Naive thymus-derived CD4-positive, alpha-beta T cell (primary cell): ENCODE measurements at regions not wholly inside any gene's neighbourhood (a gene's known extent, or its start where the extent isn't known, plus 50 kb on each side); places are given as distances from the start of the nearest gene placed in this dataset.

Source experiments
- ATAC-seq: fragments of 150-1000 bp; cut with Tn5 transposase; 2 replicates; pipeline ENCODE4 v1.10.0; 2021; ENCODE audit warnings: mild to moderate bottlenecking, moderate library complexity
- CTCF ChIA-PET: fragments of 350-600 bp; sonication (Branson Sonifier 250); formaldehyde crosslinking; loops from one replicate; lab custom pipeline; 2021; ENCODE audit warnings: antibody characterized with exemption; lab: Charles Lee
- POLR2A ChIA-PET: fragments of 350-600 bp; sonication (Branson Sonifier 250); formaldehyde crosslinking; loops from one replicate; lab custom pipeline; 2021; ENCODE audit warnings: antibody characterized with exemption, inconsistent platforms; lab: Charles Lee
- DNase-seq, 9 donors: peaks; one replicate each; pipeline versions ENCODE4 v3.0.0 to v3.0.0-alpha.2; 2020 to 2022; ENCODE audit warnings: mixed read lengths in 1 of 9
- H3K27ac ChIP-seq: one replicate; pipeline ENCODE4 v1.7.0; 2013; ENCODE audit warnings: mild to moderate bottlenecking, low read depth, low read length, moderate library complexity
- H3K27me3 ChIP-seq, 2 donors: one replicate each; pipeline ENCODE4 v1.7.0; 2013; ENCODE audit warnings: low read length in 2 of 2, mild to moderate bottlenecking in 2 of 2, moderate library complexity in 2 of 2; ENCODE audit not compliant: control insufficient read depth in 2 of 2, insufficient read depth in 2 of 2
- H3K36me3 ChIP-seq, 3 experiments: 1 replicate in 2 of 3; 2 replicates in 1 of 3; pipeline ENCODE4 v1.7.0; 2013; ENCODE audit warnings: low read length in 3 of 3, mild to moderate bottlenecking in 3 of 3, moderate library complexity in 1 of 3; ENCODE audit not compliant: insufficient read depth in 3 of 3, control insufficient read depth in 2 of 3
- H3K4me1 ChIP-seq, 2 donors: one replicate each; pipeline ENCODE4 v1.7.0; 2013; ENCODE audit warnings: low read length in 2 of 2, mild to moderate bottlenecking in 2 of 2, moderate library complexity in 1 of 2; ENCODE audit not compliant: control insufficient read depth in 2 of 2, insufficient read depth in 2 of 2
- H3K4me3 ChIP-seq: 2 replicates; pipeline ENCODE4 v1.7.0; 2013; ENCODE audit warnings: mild to moderate bottlenecking, low read length
- H3K9me3 ChIP-seq, 3 experiments: 1 replicate in 2 of 3; 2 replicates in 1 of 3; pipeline ENCODE4 v1.7.0; 2013; ENCODE audit warnings: low read length in 3 of 3; ENCODE audit not compliant: control insufficient read depth in 2 of 3
- H3K27ac Mint-ChIP-seq, 9 donors: one replicate each; pipeline ENCODE4 v1.8.0; 2020 to 2022; ENCODE audit warnings: mixed read lengths in 9 of 9, mild to moderate bottlenecking in 8 of 9, moderate library complexity in 5 of 9, inconsistent platforms in 2 of 9
- H3K27me3 Mint-ChIP-seq, 5 donors: one replicate each; pipeline ENCODE4 v1.8.0; 2021 to 2022; ENCODE audit warnings: mixed read lengths in 5 of 5, mild to moderate bottlenecking in 1 of 5
- H3K36me3 Mint-ChIP-seq, 5 donors: one replicate each; pipeline ENCODE4 v1.8.0; 2020 to 2022; ENCODE audit warnings: mixed read lengths in 5 of 5, mild to moderate bottlenecking in 3 of 5, inconsistent platforms in 1 of 5
- H3K4me1 Mint-ChIP-seq, 7 donors: one replicate each; pipeline ENCODE4 v1.8.0; 2020 to 2022; ENCODE audit warnings: mixed read lengths in 7 of 7, mild to moderate bottlenecking in 3 of 7, inconsistent platforms in 1 of 7
- H3K4me3 Mint-ChIP-seq, 10 donors: one replicate each; pipeline ENCODE4 v1.8.0; 2020 to 2022; ENCODE audit warnings: mild to moderate bottlenecking in 10 of 10, mixed read lengths in 10 of 10, moderate library complexity in 6 of 10, inconsistent platforms in 2 of 10
- H3K9me3 Mint-ChIP-seq, 11 donors: one replicate each; pipeline ENCODE4 v1.8.0; 2020 to 2022; ENCODE audit warnings: mixed read lengths in 11 of 11, mild to moderate bottlenecking in 4 of 11, inconsistent platforms in 1 of 11, moderate library complexity in 1 of 11
- intact Hi-C, 2 donors: fragments of 100-400 bp; cut with micrococcal nuclease; formaldehyde crosslinking; loops; one replicate each; pipeline ENCODE4 v1.15.1; 2023

DNA sequence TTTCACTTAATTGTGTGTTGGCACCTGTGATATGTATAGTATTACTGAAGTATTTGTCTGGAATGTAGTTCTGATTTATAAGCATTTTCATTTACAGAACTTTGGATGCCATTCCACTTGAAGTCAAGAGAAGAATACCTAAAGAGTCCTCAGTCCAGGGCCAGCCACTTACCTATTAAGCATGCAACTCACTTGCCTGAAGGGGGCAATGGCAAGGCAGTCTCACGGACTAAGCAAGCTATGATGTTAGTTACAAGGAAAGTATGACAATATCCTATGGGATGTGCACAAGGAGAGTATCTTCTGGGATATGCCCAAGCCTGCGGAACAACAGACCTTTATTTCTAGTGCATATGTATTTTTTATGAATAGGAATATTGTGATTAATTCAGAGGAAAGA, 369.4 kb upstream of the GCFC2 start:
- Mint-ChIP-seq H3K36me3 (no peaks in the 10 kb centered on the region), H3K4me1 (no peaks in the 10 kb centered on the region), H3K4me3 (no peak overlapping the region), H3K9me3 (peaks cover 0 to 11% (median 0%) of the 10 kb centered on the region in 11 donors), H3K27me3 (no peaks in the 10 kb centered on the region), H3K27ac (no peak overlapping the region)
- H3K9me3 ChIP-seq = no peaks in the 10 kb centered on the region
- H3K36me3 ChIP-seq = no peaks in the 10 kb centered on the region
- no peak overlapping the region for H3K27ac ChIP-seq
- ChIA-PET CTCF (no interaction called here), POLR2A (no interaction called here)
- intact Hi-C loops = no loop called here
- no peak overlapping the region for H3K4me3 ChIP-seq
- ATAC-seq (no peak), DNase-seq (no peak)
- H3K27me3 ChIP-seq = no peaks in the 10 kb centered on the region
- H3K4me1 ChIP-seq = no peaks in the 10 kb centered on the region

DNA sequence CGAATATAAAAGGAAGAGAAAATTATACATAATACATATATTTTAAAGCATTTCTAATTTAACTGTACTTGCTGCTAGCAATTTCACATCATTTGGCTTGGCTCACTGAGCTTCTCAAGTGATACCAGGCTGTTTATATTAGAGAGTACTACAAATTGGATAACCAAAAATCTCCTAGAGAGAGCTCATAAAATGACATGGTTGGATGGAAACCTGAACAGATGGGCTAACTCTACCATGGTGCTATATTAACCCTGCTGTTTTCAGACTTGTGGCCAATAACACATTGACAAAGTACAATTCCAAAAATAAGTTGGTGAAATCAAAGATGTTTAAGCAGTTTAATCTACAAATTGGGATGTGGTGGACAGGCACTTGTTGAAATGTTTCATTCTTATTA, 364.4 kb upstream of the GCFC2 start:
- H3K4me1 Mint-ChIP-seq = no peaks in the 10 kb centered on the region
- no peaks in the 10 kb centered on the region for H3K9me3 ChIP-seq
- no peaks in the 10 kb centered on the region for H3K27me3 Mint-ChIP-seq
- no peaks in the 10 kb centered on the region for H3K27me3 ChIP-seq
- no peak overlapping the region for H3K4me3 ChIP-seq
- no peaks in the 10 kb centered on the region for H3K36me3 Mint-ChIP-seq
- POLR2A ChIA-PET = no interaction called here
- no peak overlapping the region for H3K27ac ChIP-seq
- ATAC-seq = no peak
- H3K27ac Mint-ChIP-seq = no peak overlapping the region
- no peaks in the 10 kb centered on the region for H3K4me1 ChIP-seq
- DNase-seq = no peak
- H3K36me3 ChIP-seq = no peaks in the 10 kb centered on the region
- CTCF ChIA-PET = no interaction called here
- intact Hi-C loops = no loop called here
- no peak overlapping the region for H3K4me3 Mint-ChIP-seq
- H3K9me3 Mint-ChIP-seq = peaks cover 1 to 12% (median 4%) of the 10 kb centered on the region in 11 donors

DNA sequence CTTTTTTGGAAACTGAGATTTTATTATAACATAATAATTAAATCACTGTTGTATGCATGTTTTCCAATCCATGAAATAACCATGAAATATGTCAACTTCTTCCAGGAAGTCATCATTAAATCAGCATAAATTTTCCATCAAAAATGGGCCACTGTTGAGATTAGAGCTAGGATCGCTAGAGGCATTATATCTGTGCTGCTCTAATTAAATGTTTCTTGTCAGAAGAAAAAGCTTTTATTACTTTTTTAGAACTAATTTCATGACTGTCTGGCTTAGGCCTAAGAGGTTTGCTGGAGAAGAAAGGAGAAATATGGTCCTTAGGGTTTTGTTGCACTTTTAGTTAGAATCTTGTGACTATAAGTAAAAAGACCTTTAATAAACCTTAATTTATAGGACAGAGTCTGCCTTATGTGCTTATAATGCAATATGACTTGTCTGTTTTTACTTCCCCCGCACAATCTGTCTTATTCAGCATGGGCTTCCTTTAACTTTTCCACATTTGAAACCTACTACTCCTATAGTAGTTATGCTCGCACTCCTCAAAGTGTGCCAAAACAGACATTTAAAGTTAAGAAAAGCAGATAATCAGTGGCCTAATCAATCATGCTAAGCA, 363.4 kb upstream of the GCFC2 start:
- Histone ChIP-seq H3K4me3 (no peak overlapping the region), H3K4me1 (no peaks in the 10 kb centered on the region), H3K27me3 (no peaks in the 10 kb centered on the region), H3K27ac (no peak overlapping the region), H3K9me3 (no peaks in the 10 kb centered on the region), H3K36me3 (no peaks in the 10 kb centered on the region)
- no peaks in the 10 kb centered on the region for H3K4me1 Mint-ChIP-seq
- intact Hi-C loops = no loop called here
- H3K9me3 Mint-ChIP-seq = peaks cover 1 to 16% (median 6%) of the 10 kb centered on the region in 11 donors
- H3K4me3 Mint-ChIP-seq = no peak overlapping the region
- no peaks in the 10 kb centered on the region for H3K36me3 Mint-ChIP-seq
- CTCF ChIA-PET = no interaction called here
- DNase-seq = no peak
- no peak overlapping the region for H3K27ac Mint-ChIP-seq
- no peak for ATAC-seq
- no peaks in the 10 kb centered on the region for H3K27me3 Mint-ChIP-seq
- POLR2A ChIA-PET = no interaction called here

DNA sequence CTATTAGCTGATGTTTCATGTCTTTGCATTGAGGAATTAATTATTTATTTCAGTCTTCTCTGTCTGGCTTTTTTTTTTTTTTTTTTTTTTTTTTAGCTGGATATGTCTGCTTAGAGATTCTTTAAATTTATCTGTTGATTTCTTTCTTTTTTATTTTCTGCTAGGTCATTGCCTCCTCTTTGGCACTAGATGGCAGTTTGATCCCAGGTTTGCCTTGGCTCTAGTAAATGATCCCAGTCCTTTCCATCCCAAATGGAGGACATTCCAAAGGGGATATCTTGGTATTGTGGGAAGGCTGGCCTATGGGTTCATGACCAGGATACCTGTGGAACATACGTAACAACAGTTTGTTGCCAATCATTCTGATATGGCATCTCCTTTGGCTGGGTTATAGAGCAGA, 339.5 kb upstream of the GCFC2 start:
- Mint-ChIP-seq H3K27ac (no peak overlapping the region), H3K27me3 (no peaks in the 10 kb centered on the region), H3K4me1 (no peaks in the 10 kb centered on the region), H3K9me3 (peaks cover 0 to 38% (median 9%) of the 10 kb centered on the region in 11 donors), H3K4me3 (no peak overlapping the region), H3K36me3 (no peaks in the 10 kb centered on the region)
- POLR2A ChIA-PET = no interaction called here
- ATAC-seq (no peak), DNase-seq (no peak)
- CTCF ChIA-PET = no interaction called here
- Histone ChIP-seq H3K4me1 (no peaks in the 10 kb centered on the region), H3K9me3 (no peaks in the 10 kb centered on the region), H3K4me3 (no peak overlapping the region), H3K27ac (no peak overlapping the region), H3K27me3 (no peaks in the 10 kb centered on the region), H3K36me3 (no peaks in the 10 kb centered on the region)
- intact Hi-C loops = no loop called here

DNA sequence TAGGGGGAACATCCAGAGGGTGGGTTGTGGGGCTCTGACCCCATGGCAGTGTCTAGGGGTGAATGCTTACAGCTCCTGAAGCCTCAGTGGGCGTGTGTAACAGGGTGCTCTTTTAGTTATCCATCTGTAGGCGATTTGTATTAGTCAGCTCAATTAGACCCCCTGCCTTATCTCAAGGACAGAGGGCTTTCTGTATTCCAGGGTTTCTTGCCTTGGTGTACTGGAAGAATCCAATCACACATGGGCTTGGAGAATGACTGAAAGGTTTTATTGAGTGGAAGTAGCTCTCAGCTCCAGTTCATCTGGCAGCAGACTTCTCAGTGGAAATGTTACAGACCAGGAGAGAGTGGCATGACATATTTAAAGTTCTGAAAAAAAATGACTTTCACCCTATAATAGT, 334.0 kb upstream of the GCFC2 start:
- CTCF ChIA-PET = no interaction called here

DNA sequence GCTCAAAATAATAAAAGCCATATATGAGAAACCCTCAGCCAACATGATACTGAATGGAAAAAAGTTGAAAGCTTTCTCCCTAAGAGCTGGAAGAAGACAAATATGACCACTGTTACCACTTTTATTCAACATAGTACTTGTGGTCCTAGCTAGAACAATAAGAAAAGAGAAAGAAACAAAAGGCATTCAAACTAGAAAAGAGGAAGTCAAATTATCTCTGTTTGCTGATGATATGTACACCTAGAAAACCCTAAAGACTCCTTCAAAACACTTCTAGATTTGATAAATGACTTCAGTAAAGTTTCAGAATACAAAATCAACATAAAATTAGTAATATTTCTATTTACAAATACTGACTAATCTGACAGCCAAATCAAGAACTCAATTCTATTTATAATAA, 328.8 kb upstream of the GCFC2 start:
- ChIA-PET POLR2A (no interaction called here), CTCF (no interaction called here)
- H3K4me1 Mint-ChIP-seq = no peaks in the 10 kb centered on the region
- H3K4me3 Mint-ChIP-seq = no peak overlapping the region
- Histone ChIP-seq H3K9me3 (no peaks in the 10 kb centered on the region), H3K4me3 (no peak overlapping the region), H3K27ac (no peak overlapping the region), H3K36me3 (no peaks in the 10 kb centered on the region), H3K4me1 (no peaks in the 10 kb centered on the region), H3K27me3 (no peaks in the 10 kb centered on the region)
- DNase-seq (no peak), ATAC-seq (no peak)
- intact Hi-C loops = no loop called here
- H3K27me3 Mint-ChIP-seq = no peaks in the 10 kb centered on the region
- H3K9me3 Mint-ChIP-seq = peaks cover 0 to 9% (median 0%) of the 10 kb centered on the region in 11 donors
- no peaks in the 10 kb centered on the region for H3K36me3 Mint-ChIP-seq
- no peak overlapping the region for H3K27ac Mint-ChIP-seq

More for the DNA sequence above, 334.0 kb upstream of the GCFC2 start:
- intact Hi-C loops = no loop called here
- Mint-ChIP-seq H3K27me3 (no peaks in the 10 kb centered on the region), H3K4me3 (no peak overlapping the region), H3K9me3 (peaks cover 0 to 15% (median 5%) of the 10 kb centered on the region in 11 donors), H3K36me3 (no peaks in the 10 kb centered on the region), H3K27ac (no peak overlapping the region), H3K4me1 (no peaks in the 10 kb centered on the region)
- no peak overlapping the region for H3K27ac ChIP-seq
- DNase-seq (no peak), ATAC-seq (no peak)
- no peaks in the 10 kb centered on the region for H3K36me3 ChIP-seq
- POLR2A ChIA-PET = no interaction called here
- H3K9me3 ChIP-seq = no peaks in the 10 kb centered on the region
- H3K4me3 ChIP-seq = no peak overlapping the region
- no peaks in the 10 kb centered on the region for H3K27me3 ChIP-seq
- no peaks in the 10 kb centered on the region for H3K4me1 ChIP-seq

DNA sequence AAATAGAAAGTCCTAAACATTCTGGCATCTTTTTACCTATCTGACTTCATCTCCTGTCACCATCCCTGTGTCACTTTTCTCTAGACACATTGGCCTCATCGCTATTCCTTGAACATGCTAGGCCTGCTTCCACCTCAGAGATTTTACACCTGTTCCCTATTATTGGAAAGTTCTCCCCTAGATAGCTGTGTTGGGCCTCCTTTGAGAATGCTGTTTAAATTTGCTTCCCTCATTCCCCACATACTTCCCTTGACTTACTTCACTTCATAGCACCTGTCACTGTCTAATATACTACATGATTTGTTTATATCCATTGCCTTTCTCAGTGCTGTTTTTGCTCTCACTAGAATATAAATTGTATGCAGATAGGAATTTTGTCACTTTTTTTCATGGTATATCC, 317.0 kb upstream of the GCFC2 start:
- Mint-ChIP-seq H3K36me3 (no peaks in the 10 kb centered on the region), H3K4me1 (no peaks in the 10 kb centered on the region), H3K27me3 (no peaks in the 10 kb centered on the region), H3K9me3 (peaks cover 0 to 37% (median 11%) of the 10 kb centered on the region in 11 donors), H3K27ac (no peak overlapping the region), H3K4me3 (no peak overlapping the region)
- DNase-seq (no peak), ATAC-seq (no peak)
- no peaks in the 10 kb centered on the region for H3K4me1 ChIP-seq
- POLR2A ChIA-PET = no interaction called here
- no peak overlapping the region for H3K27ac ChIP-seq
- CTCF ChIA-PET = no interaction called here
- intact Hi-C loops = no loop called here
- H3K9me3 ChIP-seq = no peaks in the 10 kb centered on the region
- H3K4me3 ChIP-seq = no peak overlapping the region
- no peaks in the 10 kb centered on the region for H3K36me3 ChIP-seq
- H3K27me3 ChIP-seq = no peaks in the 10 kb centered on the region
